Activated naive CD8-positive, alpha-beta T cell treated with anti-CD3 and anti-CD28 coated beads, Interleukin-2, amount 10 ng/mL, durations not matched to agents 7 days and 5 days (primary cell): ENCODE measurements at regions not wholly inside any gene's neighbourhood (a gene's known extent, or its start where the extent isn't known, plus 50 kb on each side); places are given as distances from the start of the nearest gene placed in this dataset.
"Not testable (repeated sequence)": the region's sequence is repeated elsewhere in the genome, so short reads cannot be mapped to it uniquely, and the experiment has no call there.

Experiments used
- ATAC-seq: fragments of 150-1000 bp; cut with Tn5 transposase; one replicate; pipeline ENCODE4 v1.10.0; 2021; ENCODE audit warnings: low read depth, moderate library complexity
- POLR2A ChIA-PET: fragments of 350-600 bp; sonication (Branson Sonifier 250); formaldehyde crosslinking; loops from one replicate; lab custom pipeline; 2021; ENCODE audit warnings: antibody characterized with exemption; lab: Charles Lee
- DNase-seq: peaks from one replicate; pipeline ENCODE4 v3.0.0; 2021
- H3K27ac Mint-ChIP-seq: one replicate; pipeline ENCODE4 v1.8.0; 2022; ENCODE audit warnings: mild to moderate bottlenecking, mixed read lengths
- H3K27me3 Mint-ChIP-seq: one replicate; pipeline ENCODE4 v1.8.0; 2022; ENCODE audit warnings: mild to moderate bottlenecking, moderate library complexity, mixed read lengths
- H3K36me3 Mint-ChIP-seq: one replicate; pipeline ENCODE4 v1.8.0; 2021; ENCODE audit warnings: mild to moderate bottlenecking, mixed read lengths
- H3K4me1 Mint-ChIP-seq: one replicate; pipeline ENCODE4 v1.8.0; 2021; ENCODE audit warnings: mixed read lengths
- H3K4me3 Mint-ChIP-seq: one replicate; pipeline ENCODE4 v1.8.0; 2022; ENCODE audit warnings: mild to moderate bottlenecking, moderate library complexity, mixed read lengths
- H3K9me3 Mint-ChIP-seq: one replicate; pipeline ENCODE4 v1.8.0; 2021; ENCODE audit warnings: mixed read lengths

DNA sequence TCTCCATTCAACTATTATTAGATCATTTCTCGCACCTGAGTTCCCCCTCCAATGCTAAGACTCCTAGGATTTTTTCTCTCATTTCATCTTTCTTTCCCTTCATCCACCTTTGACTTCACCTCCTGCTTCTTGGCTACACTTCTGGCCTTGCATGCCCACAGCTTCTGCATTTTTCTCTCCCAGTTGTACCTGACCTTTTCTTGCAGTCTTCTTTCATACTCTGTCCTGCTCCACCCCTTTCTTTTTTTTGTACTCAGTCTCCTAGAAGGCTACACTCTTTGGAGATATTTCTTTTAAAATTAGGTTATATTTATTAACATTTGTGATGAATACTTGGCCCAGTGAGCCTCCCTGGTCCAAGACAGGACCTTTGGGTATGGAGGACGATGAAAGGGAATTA lies 190.4 kb downstream of the DEPDC1B start:
- POLR2A ChIA-PET: no interaction called here
- H3K4me3 Mint-ChIP-seq: no peak overlapping the region
- H3K27ac Mint-ChIP-seq: no peak overlapping the region
- DNase-seq (no peak), ATAC-seq (no peak)
- H3K9me3 Mint-ChIP-seq: no peaks in the 10 kb centered on the region
- H3K36me3 Mint-ChIP-seq: no peaks in the 10 kb centered on the region
- no peaks in the 10 kb centered on the region for H3K4me1 Mint-ChIP-seq
- H3K27me3 Mint-ChIP-seq: peaks cover 10% of the 10 kb centered on the region

DNA sequence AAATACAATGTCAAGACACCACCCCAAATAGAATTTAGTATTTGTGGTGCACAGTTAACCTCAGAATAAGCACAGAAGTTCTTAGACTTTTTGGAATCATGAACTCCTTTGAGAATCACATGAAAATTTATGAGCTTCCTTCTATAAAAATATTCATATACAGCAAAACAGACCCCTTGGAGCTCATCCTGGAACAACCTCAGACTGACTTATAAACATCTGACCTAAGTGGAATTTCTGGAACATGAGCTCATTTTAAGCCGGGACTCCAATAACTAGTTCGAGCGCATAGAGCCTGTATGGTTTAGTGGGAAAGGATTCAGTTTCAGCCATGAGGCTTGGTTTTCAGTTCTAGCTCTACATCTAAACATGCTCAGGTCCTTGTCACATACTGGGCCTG lies 192.3 kb downstream of the DEPDC1B start:
- Mint-ChIP-seq H3K27me3 (peaks cover 7% of the 10 kb centered on the region), H3K4me1 (no peaks in the 10 kb centered on the region), H3K9me3 (no peaks in the 10 kb centered on the region), H3K27ac (no peak overlapping the region), H3K36me3 (no peaks in the 10 kb centered on the region), H3K4me3 (no peak overlapping the region)
- ATAC-seq (no peak), DNase-seq (no peak)
- POLR2A ChIA-PET: no interaction called here

DNA sequence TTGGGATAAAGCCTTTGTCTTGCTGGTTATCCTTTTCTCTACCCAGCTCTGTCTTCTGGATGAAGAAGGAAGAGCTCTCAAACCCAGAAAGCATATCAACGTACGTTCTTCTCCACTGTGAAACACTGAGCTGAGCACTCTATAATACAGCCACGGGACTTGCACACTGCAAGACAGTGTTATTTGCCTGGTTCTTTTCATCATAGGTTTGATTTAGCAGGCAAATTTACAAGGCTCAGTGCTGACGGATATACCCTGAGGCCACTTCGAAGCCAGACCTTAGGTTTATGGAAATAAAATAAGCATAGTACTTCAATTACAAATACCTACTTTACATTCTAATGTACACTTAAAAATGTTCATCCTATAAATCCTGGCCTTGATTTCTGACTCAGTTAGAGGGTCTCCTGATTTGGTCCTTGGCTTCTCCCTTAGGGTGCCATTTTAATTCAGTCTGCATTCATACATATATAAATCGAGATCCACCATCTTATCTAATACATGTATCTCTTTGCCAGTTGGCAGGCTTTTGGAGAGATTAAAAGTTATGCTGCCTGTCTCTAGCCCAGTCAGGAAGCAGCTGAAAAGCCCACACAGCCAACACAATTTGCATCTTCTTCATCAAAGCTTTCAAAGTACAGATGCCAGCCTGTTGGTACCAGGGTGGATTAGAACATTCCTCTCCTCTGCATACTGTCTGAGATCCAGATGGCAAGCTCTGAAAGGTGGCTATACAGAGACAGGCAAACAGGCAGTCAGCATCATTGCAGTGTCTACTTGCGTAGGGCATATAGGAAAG lies 194.4 kb downstream of the DEPDC1B start:
- Mint-ChIP-seq H3K4me1 (no peaks in the 10 kb centered on the region), H3K36me3 (no peaks in the 10 kb centered on the region), H3K4me3 (no peak overlapping the region), H3K9me3 (no peaks in the 10 kb centered on the region), H3K27me3 (peaks cover 4% of the 10 kb centered on the region), H3K27ac (no peak overlapping the region)
- DNase-seq (no peak), ATAC-seq (no peak)
- POLR2A ChIA-PET: no interaction called here

DNA sequence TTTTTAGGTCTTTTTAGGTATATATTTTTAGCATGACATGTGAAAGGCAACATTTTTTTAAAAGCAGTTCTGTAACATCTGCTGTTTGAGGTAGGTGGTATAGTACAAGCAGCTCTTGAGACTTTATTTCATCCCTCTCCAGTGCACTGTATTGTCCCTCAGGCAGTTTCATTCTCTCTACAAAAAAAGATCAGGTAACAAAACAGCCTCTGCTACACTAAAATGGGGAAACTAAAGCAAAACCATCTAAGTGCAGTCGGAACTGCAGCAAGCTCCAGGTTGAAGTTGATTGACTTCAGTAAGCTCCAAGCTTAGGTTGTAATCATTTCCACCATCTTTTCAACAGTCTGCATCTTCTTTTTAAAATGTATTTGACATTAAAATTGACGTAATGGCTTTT lies 195.6 kb downstream of the DEPDC1B start:
- ATAC-seq (no peak), DNase-seq (no peak)
- H3K4me3 Mint-ChIP-seq: no peak overlapping the region
- no peaks in the 10 kb centered on the region for H3K4me1 Mint-ChIP-seq
- no peaks in the 10 kb centered on the region for H3K9me3 Mint-ChIP-seq
- H3K27me3 Mint-ChIP-seq: no peaks in the 10 kb centered on the region
- no peaks in the 10 kb centered on the region for H3K36me3 Mint-ChIP-seq
- POLR2A ChIA-PET: no interaction called here
- H3K27ac Mint-ChIP-seq: no peak overlapping the region

DNA sequence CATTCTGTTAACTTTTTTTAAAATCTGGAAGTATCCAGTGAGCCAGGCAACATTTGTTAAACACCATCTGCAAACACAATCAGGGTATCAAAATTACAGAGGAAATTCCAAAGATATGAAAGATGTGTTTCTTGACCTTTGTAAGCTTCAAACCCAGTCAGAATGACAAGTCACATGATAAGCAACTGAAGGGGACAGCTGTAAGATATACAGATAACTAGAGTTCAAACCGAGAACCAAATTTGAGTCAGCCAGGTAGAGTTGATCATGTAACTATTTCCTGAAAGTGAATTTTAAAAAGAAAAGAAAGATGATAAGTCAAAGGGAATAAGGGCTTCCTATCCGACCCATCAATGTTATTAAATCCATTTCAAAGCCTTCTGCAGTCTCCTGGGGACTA lies 196.2 kb downstream of the DEPDC1B start:
- H3K27ac Mint-ChIP-seq: no peak overlapping the region
- ATAC-seq (no peak), DNase-seq (no peak)
- no peaks in the 10 kb centered on the region for H3K9me3 Mint-ChIP-seq
- H3K36me3 Mint-ChIP-seq: no peaks in the 10 kb centered on the region
- no peaks in the 10 kb centered on the region for H3K27me3 Mint-ChIP-seq
- no peak overlapping the region for H3K4me3 Mint-ChIP-seq
- POLR2A ChIA-PET: no interaction called here
- H3K4me1 Mint-ChIP-seq: no peaks in the 10 kb centered on the region

DNA sequence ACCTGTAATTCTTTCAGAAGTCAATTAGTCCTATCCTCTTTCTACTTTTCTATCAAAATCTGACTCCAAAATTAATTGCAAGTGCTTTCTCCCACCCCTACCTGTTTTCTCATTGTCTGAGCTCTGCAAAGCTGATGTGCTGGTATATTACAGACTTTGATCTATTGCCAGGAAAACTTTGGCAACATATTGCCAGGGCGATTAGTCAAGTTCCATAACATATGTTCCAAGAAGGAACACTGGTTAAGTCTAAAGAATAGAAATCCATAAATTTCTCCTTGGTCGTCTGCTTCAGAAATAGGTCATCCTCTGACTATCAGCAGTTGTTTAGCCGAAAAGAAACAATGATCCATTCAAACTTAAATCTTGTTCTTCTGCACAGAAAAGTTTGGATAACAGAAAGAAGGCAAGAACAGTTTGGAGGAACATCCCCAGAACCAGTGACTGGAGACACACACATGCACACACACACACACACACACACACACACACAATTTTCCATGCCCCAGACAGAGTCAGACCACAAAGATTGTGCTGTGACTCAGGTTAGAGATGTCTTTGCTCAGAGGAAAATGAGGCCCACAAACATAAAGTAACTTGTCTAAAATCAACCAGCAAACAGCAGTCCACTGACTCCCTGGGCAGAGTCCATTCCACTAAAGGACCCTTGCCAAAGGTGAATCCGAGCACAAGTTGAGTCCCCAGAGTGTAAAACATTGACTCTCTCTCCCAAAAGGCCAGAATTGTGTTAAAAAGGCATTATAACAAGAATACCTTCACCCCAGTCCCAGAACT lies 202.1 kb downstream of the DEPDC1B start:
- H3K36me3 Mint-ChIP-seq: no peaks in the 10 kb centered on the region
- POLR2A ChIA-PET: no interaction called here
- H3K4me3 Mint-ChIP-seq: no peak overlapping the region
- H3K4me1 Mint-ChIP-seq: no peaks in the 10 kb centered on the region
- peaks cover 2% of the 10 kb centered on the region for H3K27me3 Mint-ChIP-seq
- no peak overlapping the region for H3K27ac Mint-ChIP-seq
- ATAC-seq: no peak
- H3K9me3 Mint-ChIP-seq: peaks cover 4% of the 10 kb centered on the region
- DNase-seq: no peak

DNA sequence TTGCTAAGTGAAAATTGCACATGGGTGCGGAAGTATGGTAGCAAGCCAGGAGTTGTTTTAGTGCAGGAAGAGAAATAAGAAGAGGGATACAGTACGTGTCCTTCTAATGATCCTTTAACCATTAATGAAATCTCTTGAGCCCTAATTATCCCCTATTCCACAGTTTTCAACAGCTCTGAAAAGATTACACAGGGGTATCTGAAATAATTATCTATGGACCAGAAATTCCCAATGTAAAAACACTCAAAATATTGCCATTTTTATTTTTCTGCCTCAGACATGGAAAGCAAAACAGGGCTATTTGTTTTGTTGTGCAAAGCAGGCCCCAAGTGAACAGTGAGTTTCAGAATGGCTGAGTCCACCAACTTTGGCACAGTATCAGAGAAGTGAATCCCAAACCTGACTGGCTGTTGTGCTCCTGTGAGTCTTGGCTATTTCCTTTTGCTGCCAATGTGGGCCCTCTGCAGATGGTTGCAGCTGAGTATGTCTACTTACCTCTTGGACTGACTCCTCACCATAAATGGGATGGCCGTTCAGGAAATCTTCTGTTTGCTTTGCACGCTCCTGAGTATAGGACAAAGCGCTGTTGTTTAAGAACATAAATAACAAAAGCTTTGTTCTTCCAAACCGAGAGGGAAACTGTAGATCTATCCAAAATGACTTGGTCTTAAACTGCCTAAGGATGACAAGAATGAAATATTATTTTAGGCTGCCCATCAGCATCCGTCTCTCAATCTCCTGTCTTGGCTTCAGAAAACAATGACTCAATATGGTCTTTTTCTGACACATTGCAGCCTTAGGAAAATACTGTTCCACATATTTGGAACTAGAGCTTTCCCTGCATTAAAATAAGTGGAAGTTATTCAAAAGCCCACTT lies 204.1 kb downstream of the DEPDC1B start:
- Mint-ChIP-seq H3K4me3 (no peak overlapping the region), H3K9me3 (peaks cover 4% of the 10 kb centered on the region), H3K36me3 (no peaks in the 10 kb centered on the region), H3K27ac (no peak overlapping the region), H3K4me1 (no peaks in the 10 kb centered on the region), H3K27me3 (peaks cover 2% of the 10 kb centered on the region)
- DNase-seq (no peak), ATAC-seq (no peak)
- POLR2A ChIA-PET: no interaction called here

DNA sequence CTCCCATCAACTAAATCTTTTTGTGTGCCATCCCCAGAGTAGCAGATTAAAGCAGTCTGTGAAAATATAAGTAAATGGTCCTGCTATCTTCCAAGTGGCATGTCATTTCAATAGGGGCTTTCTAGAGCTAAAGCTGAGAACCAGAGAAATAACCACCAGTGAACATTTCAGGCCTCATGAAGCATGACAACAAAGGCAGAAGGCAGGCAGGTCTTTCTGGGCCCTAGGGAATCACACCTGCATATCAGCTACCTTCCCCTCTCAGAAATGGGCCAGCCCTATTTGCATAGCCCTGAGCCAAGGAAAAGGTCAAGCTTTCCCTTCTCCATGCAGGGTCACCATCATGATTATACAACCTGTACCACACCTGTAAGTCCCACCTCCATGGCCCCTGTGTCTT lies 205.3 kb downstream of the DEPDC1B start:
- POLR2A ChIA-PET: no interaction called here
- H3K27me3 Mint-ChIP-seq: peaks cover 2% of the 10 kb centered on the region
- ATAC-seq (no peak), DNase-seq (no peak)
- no peaks in the 10 kb centered on the region for H3K4me1 Mint-ChIP-seq
- H3K36me3 Mint-ChIP-seq: no peaks in the 10 kb centered on the region
- peaks cover 4% of the 10 kb centered on the region for H3K9me3 Mint-ChIP-seq
- no peak overlapping the region for H3K27ac Mint-ChIP-seq
- no peak overlapping the region for H3K4me3 Mint-ChIP-seq

DNA sequence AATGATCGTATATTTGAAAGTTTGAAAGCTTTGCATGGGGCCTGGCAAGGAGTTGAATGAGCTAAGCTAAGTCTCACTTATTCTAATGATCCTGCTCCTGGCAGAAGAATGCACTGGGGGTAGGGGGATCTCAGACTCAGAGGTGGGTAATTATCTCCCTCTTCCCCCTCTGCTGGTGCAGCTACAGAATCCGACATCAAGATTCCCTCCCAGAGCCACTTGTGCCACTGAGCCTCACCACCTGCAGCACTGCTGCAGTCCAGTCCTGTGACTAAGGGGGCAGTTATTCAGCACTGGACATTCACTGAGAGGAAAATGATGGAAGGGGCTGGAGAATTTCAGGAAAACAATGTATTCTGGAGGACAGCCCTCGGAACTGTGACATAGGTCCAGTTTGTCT lies 205.8 kb downstream of the DEPDC1B start:
- Mint-ChIP-seq H3K4me1 (no peaks in the 10 kb centered on the region), H3K27me3 (peaks cover 2% of the 10 kb centered on the region), H3K9me3 (peaks cover 4% of the 10 kb centered on the region), H3K36me3 (no peaks in the 10 kb centered on the region), H3K27ac (no peak overlapping the region), H3K4me3 (no peak overlapping the region)
- DNase-seq: no peak
- POLR2A ChIA-PET: no interaction called here
- ATAC-seq: no peak

DNA sequence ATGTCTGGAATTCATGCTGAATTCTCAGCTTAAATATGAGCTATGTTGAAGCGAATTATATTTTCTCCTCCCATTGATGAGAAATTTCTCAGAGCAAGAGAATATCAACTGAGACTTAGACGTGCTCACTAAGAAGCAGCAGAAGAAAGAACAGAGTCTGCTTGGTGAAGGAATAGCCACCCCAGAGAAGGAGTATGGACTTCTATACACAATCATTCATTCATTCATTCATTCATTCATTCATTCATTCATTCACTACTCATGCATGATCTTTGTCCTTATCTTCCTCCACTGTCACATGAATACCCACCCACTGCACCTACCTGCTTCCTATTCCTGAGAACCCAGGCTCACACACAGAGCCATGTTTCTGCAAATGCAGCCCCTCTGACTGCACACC lies 206.6 kb downstream of the DEPDC1B start:
- Mint-ChIP-seq H3K36me3 (no peaks in the 10 kb centered on the region), H3K27ac (no peak overlapping the region), H3K4me1 (no peaks in the 10 kb centered on the region), H3K4me3 (no peak overlapping the region), H3K27me3 (peaks cover 2% of the 10 kb centered on the region), H3K9me3 (peaks cover 4% of the 10 kb centered on the region)
- no peak for DNase-seq
- ATAC-seq: no peak
- POLR2A ChIA-PET: no interaction called here

DNA sequence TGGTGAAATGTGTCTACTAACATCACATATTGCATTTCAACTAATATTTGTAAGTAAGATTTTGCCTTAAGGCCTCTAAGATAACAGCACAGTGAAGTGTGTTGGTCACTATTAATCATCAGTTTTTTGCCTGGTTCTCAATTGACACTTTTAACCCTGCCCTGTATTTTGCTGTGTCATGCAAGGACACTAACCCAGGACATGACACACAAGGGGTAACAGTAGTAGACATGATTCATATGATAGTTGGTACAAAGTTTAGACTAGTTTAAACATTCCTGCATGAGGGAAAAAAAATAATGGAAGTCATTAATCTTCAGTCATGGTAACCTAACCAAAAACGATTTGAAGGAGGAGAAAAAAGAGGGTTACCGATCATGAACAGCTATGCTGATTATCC lies 207.0 kb downstream of the DEPDC1B start:
- Mint-ChIP-seq H3K9me3 (peaks cover 4% of the 10 kb centered on the region), H3K4me1 (no peaks in the 10 kb centered on the region), H3K4me3 (no peak overlapping the region), H3K27me3 (peaks cover 2% of the 10 kb centered on the region), H3K27ac (no peak overlapping the region), H3K36me3 (no peaks in the 10 kb centered on the region)
- ATAC-seq (no peak), DNase-seq (no peak)
- POLR2A ChIA-PET: no interaction called here

DNA sequence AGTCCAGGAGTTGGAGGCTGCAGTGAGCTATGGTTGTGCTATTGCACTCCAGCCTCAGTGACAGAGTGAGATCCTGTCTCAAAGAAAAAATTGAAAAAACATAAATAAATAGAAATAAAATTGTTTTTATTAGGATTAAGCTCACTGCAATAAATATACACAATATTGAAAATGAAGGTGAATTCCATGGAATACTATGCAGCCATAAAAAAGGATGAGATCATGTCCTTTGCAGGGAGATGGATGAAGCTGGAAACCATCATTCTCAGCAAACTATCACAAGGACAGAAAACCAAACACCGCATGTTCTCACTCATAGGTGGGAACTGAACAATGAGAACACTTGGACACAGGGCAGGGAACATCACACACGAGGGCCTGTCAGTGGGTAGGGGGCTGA lies 207.6 kb downstream of the DEPDC1B start:
- DNase-seq, POLR2A ChIA-PET, H3K4me3 Mint-ChIP-seq, ATAC-seq, H3K9me3 Mint-ChIP-seq, H3K27ac Mint-ChIP-seq, H3K27me3 Mint-ChIP-seq, H3K4me1 Mint-ChIP-seq, H3K36me3 Mint-ChIP-seq: not testable (repeated sequence)

DNA sequence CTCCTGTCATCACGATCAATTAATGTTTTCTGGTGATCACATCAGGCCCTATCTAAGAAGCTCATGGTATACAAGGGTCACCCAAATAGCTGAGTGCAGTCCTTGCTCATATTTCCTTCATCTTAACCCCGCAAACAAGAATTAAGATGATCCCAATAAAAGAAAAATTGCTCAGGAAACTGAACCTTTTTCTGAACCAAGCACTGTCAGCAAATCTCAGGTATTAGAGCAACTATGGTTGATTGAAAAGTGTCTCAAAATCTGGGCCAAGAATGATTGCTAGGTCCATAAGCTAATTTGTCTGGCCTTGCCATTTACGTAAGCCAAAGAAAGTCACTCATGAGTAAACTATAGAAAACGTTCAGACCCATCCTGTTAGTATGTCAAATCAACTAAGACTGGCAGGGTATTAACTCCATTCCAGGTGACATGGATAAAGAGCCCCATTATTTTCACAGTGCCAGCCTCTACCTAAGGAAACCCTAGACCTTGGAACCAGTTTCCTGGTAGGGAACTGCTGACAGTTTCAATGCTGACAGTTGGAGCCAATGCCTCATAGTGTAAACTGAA lies 209.3 kb downstream of the DEPDC1B start:
- ATAC-seq (no peak), DNase-seq (no peak)
- H3K36me3 Mint-ChIP-seq: no peaks in the 10 kb centered on the region
- H3K27me3 Mint-ChIP-seq: peaks cover 2% of the 10 kb centered on the region
- H3K4me3 Mint-ChIP-seq: no peak overlapping the region
- POLR2A ChIA-PET: no interaction called here
- peaks cover 3% of the 10 kb centered on the region for H3K9me3 Mint-ChIP-seq
- H3K4me1 Mint-ChIP-seq: no peaks in the 10 kb centered on the region
- H3K27ac Mint-ChIP-seq: no peak overlapping the region
